ENCODE measurements at regions not wholly inside any gene's neighbourhood (a gene's known extent, or its start where the extent isn't known, plus 50 kb on each side); places are given as distances from the start of the nearest gene placed in this dataset.

GRCh38 chr3:24963762-24964625 lies 464.1 kb upstream of the RARB start:
- DNase-seq (ENCODE audit: low read depth, low spot score) = no peak
- CTCF ChIA-PET = interaction anchor here (0.7 to 2.9 kb wide), 10 partner anchors 11 to 633 kb away, joined by 3 to 46 read pairs (median 4); no protein-coding TSS in a partner anchor
- TF ChIP-seq, protein P1, sequence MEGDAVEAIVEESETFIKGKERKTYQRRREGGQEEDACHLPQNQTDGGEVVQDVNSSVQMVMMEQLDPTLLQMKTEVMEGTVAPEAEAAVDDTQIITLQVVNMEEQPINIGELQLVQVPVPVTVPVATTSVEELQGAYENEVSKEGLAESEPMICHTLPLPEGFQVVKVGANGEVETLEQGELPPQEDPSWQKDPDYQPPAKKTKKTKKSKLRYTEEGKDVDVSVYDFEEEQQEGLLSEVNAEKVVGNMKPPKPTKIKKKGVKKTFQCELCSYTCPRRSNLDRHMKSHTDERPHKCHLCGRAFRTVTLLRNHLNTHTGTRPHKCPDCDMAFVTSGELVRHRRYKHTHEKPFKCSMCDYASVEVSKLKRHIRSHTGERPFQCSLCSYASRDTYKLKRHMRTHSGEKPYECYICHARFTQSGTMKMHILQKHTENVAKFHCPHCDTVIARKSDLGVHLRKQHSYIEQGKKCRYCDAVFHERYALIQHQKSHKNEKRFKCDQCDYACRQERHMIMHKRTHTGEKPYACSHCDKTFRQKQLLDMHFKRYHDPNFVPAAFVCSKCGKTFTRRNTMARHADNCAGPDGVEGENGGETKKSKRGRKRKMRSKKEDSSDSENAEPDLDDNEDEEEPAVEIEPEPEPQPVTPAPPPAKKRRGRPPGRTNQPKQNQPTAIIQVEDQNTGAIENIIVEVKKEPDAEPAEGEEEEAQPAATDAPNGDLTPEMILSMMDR (IDR thresholded peaks at IDR 0.05; ENCODE audit: insufficient read depth, low read length, missing control alignments) = peak; percentile 49
- H3K4me3 ChIP-seq (ENCODE audit: low read depth, low read length) = no peak overlapping the region
- POLR2A ChIA-PET = no interaction called here

DNA sequence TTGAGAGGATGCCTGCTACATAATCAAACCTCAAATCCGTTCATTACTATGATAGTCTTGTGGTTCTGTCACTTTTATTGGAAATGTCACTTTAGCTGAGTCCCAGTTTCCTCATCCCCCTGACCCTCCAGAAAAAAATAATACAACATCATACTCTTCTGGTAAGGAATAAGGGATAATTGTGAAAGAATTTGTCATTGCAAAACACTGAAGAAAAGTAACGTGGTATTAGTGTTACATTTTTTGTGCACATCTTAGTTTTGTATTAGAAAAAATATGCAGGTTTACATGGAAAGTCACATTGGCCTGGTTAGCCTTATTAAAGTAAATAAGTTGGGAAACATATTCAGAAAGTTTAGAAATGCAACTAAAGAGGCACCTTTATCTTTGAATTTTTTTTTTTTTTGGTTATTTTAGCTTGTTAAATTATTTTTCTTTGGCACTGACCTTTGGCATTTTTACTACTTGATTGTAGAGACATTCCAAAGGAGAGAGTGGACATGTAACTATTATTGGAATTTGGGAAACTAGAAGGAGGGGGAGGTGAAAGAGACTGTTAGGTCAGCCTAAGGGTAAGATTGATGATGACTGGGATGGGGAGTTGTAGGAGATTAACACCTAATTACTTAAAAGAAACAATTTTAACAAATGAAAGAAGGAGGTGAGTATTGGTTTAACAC lies 462.2 kb upstream of the RARB start:
- ChIA-PET CTCF (interaction anchor here (0.7 to 3.6 kb wide), 2 partner anchors 628 to 639 kb away, joined by 3 to 26 read pairs; no protein-coding TSS in a partner anchor), POLR2A (no interaction called here)
- TF ChIP-seq, protein P1 (IDR thresholded peaks at IDR 0.05; ENCODE audit: insufficient read depth, low read length, missing control alignments) = no peak
- DNase-seq (ENCODE audit: low read depth, low spot score) = no peak
- no peak overlapping the region for H3K4me3 ChIP-seq (ENCODE audit: low read depth, low read length)

DNA sequence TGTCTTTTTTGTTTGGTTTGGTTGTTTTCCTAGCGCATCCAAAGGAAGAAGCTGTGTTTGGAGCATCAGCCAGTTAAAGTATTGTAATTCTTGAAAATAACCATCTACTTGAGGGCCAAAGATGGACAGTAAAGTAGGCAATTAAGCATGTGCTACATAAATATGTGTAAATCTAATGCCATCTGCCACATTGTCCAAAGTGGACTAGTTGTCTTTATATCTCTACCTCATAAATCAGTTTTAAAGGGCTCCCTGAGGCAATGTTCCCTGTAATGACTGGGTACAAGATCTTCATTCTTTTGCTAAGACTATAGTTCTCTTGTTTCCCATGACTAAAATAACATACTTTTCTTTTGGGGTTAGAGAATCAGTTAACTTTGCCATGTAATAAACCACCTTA lies 460.0 kb upstream of the RARB start:
- CTCF ChIA-PET = interaction anchor here (1.4 to 3.6 kb wide), 2 partner anchors 44 to 626 kb away, joined by 3 to 26 read pairs; no protein-coding TSS in a partner anchor
- TF ChIP-seq, protein P1 (IDR thresholded peaks at IDR 0.05; ENCODE audit: insufficient read depth, low read length, missing control alignments) = no peak
- DNase-seq (ENCODE audit: low read depth, low spot score) = no peak
- H3K4me3 ChIP-seq (ENCODE audit: low read depth, low read length) = no peak overlapping the region
- POLR2A ChIA-PET = no interaction called here

DNA sequence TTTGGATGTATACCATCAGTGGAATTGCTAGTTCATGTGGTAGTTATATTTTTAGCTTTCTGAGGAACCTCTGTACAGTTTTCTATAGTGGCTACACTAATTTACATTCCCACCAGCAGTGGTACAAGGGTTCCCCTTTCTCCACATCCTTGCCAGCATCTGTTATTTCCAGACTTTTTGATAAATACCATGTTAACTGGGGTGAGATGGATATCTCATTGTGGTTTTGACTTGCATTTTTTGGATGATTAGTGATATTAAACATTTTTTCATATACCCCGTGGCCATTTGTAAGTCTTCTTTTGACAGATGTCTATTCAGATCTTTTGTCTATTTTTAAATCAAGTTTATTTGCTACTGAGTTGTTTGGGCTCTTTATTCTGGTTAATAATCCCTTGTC lies 455.6 kb upstream of the RARB start:
- ChIA-PET POLR2A (no interaction called here), CTCF (interaction anchor here (0.7 kb wide), 1 partner anchor 50 kb away, joined by 4 read pairs; no protein-coding TSS in a partner anchor)
- no peak overlapping the region for H3K4me3 ChIP-seq (ENCODE audit: low read depth, low read length)
- TF ChIP-seq, protein P1 (IDR thresholded peaks at IDR 0.05; ENCODE audit: insufficient read depth, low read length, missing control alignments) = no peak
- DNase-seq (ENCODE audit: low read depth, low spot score) = no peak

- CTCF ChIA-PET = interaction anchor here (1.2 kb wide), 1 partner anchor 12 kb away, joined by 5 read pairs; no protein-coding TSS in a partner anchor
- TF ChIP-seq, protein P1 (IDR thresholded peaks at IDR 0.05; ENCODE audit: insufficient read depth, low read length, missing control alignments) = no peak
- no peak overlapping the region for H3K4me3 ChIP-seq (ENCODE audit: low read depth, low read length)
- POLR2A ChIA-PET = no interaction called here
- no peak for DNase-seq (ENCODE audit: low read depth, low spot score)
These were observed 446.8 kb upstream of the RARB start for GRCh38 chr3:24981309-24981708.

GRCh38 chr3:24981924-24982323 lies 446.1 kb upstream of the RARB start:
- CTCF ChIA-PET = interaction anchor here (0.7 to 1.2 kb wide), 4 partner anchors 13 to 606 kb away, joined by 3 to 5 read pairs (median 4); no protein-coding TSS in a partner anchor
- POLR2A ChIA-PET = interaction anchor here (1.0 kb wide), 1 partner anchor 13 kb away, joined by 3 read pairs; no protein-coding TSS in a partner anchor

More at GRCh38 chr3:24981924-24982323, 446.1 kb upstream of the RARB start:
- H3K4me3 ChIP-seq (ENCODE audit: low read depth, low read length) = no peak overlapping the region
- TF ChIP-seq, protein P1 (IDR thresholded peaks at IDR 0.05; ENCODE audit: insufficient read depth, low read length, missing control alignments) = no peak
- DNase-seq (ENCODE audit: low read depth, low spot score) = no peak

Data from AG04449 (cell line).